ENCODE measurements at regions not wholly inside any gene's neighbourhood (a gene's known extent, or its start where the extent isn't known, plus 50 kb on each side); places are given as distances from the start of the nearest gene placed in this dataset.

- TF ChIP-seq EZH2 (IDR thresholded peaks at IDR 0.05; ENCODE audit: insufficient read depth, poor library complexity, severe bottlenecking) (no peak), EZH2phosphoT487 (IDR thresholded peaks at IDR 0.05; ENCODE audit: insufficient read depth, low read depth) (no peak)
These were observed 303.4 kb upstream of the EXOC2 start for GRCh38 chr6:996271-996852.

All from GM23248 (cell line).